Ishikawa (cell line): ENCODE measurements at regions not wholly inside any gene's neighbourhood (a gene's known extent, or its start where the extent isn't known, plus 50 kb on each side); places are given as distances from the start of the nearest gene placed in this dataset.

Source experiments
- CEBPB ChIP-seq: IDR thresholded peaks from 2 replicates; pipeline ENCODE4 v1.6.1; 2012
- NFIC ChIP-seq: IDR thresholded peaks from 2 replicates; pipeline ENCODE4 v1.6.1; 2012
- REST ChIP-seq: IDR thresholded peaks from 2 replicates; pipeline ENCODE4 v1.6.1; 2012; ENCODE audit warnings: low read depth, mild to moderate bottlenecking
- TAF1 ChIP-seq: IDR thresholded peaks from 2 replicates; pipeline ENCODE4 v1.6.1; 2012; ENCODE audit warnings: low read depth, mild to moderate bottlenecking
- TCF12 ChIP-seq: IDR thresholded peaks from 2 replicates; pipeline ENCODE4 v1.6.1; 2012; ENCODE audit warnings: low read depth
- YY1 ChIP-seq: IDR thresholded peaks from 2 replicates; pipeline ENCODE4 v1.6.1; 2012; ENCODE audit warnings: low read depth
- TF ChIP-seq, protein P1 (sequence below): IDR thresholded peaks from 2 replicates; pipeline ENCODE4 v1.6.1; 2012

DNA sequence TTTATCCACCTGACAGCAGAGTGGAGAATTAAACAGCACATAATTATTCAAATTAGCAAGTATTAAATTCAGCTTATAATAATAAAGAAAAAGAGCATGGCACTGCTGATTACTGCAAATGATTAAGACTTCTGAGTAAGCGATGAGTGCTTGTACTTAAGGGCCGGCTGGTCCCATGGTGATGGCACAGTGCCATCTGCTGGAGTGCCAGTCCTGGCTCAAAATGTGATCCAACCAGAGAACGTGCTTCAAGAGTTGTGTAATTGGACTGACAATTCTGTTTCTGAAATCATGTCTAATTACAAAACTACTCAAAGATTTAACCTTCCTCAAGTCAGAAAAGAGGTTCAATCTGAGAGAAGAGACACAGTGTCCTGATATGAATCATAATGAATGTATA, 181.6 kb upstream of the RGS17 start:
- TF ChIP-seq NFIC (no peak), TCF12 (no peak), REST (no peak), YY1 (no peak), TAF1 (no peak), CEBPB (no peak)
- TF ChIP-seq, protein P1, sequence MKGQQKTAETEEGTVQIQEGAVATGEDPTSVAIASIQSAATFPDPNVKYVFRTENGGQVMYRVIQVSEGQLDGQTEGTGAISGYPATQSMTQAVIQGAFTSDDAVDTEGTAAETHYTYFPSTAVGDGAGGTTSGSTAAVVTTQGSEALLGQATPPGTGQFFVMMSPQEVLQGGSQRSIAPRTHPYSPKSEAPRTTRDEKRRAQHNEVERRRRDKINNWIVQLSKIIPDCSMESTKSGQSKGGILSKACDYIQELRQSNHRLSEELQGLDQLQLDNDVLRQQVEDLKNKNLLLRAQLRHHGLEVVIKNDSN, result no peak
